ENCODE measurements at regions not wholly inside any gene's neighbourhood (a gene's known extent, or its start where the extent isn't known, plus 50 kb on each side); places are given as distances from the start of the nearest gene placed in this dataset.

- H3K27ac Mint-ChIP-seq = no peak overlapping the region
- no peak overlapping the region for H3K4me3 Mint-ChIP-seq
- H3K27me3 Mint-ChIP-seq = no peaks in the 10 kb centered on the region
- no peaks in the 10 kb centered on the region for H3K9me3 Mint-ChIP-seq
- no peak for DNase-seq
- CTCF ChIA-PET = no interaction called here
- intact Hi-C loops (cut with micrococcal nuclease) = no loop called here
- POLR2A ChIA-PET = no interaction called here
- H3K36me3 Mint-ChIP-seq = no peaks in the 10 kb centered on the region
- H3K4me1 Mint-ChIP-seq (ENCODE audit: low read depth) = no peaks in the 10 kb centered on the region
These were observed 66.1 kb downstream of the LEPR start for GRCh38 chr1:65486613-65487012.

- H3K36me3 Mint-ChIP-seq = no peaks in the 10 kb centered on the region
- CTCF ChIA-PET = no interaction called here
- no peak overlapping the region for H3K27ac Mint-ChIP-seq
- no peaks in the 10 kb centered on the region for H3K9me3 Mint-ChIP-seq
- H3K4me3 Mint-ChIP-seq = no peak overlapping the region
- intact Hi-C loops (cut with micrococcal nuclease) = no loop called here
- POLR2A ChIA-PET = no interaction called here
- no peak for DNase-seq
- no peaks in the 10 kb centered on the region for H3K27me3 Mint-ChIP-seq
- H3K4me1 Mint-ChIP-seq (ENCODE audit: low read depth) = no peaks in the 10 kb centered on the region
These were observed 69.0 kb downstream of the LEPR start for GRCh38 chr1:65489481-65489880.

GRCh38 chr1:65490231-65491009 is 70.0 kb downstream of the LEPR start:
- ChIA-PET POLR2A (no interaction called here), CTCF (no interaction called here)
- H3K27ac Mint-ChIP-seq = no peak overlapping the region
- H3K9me3 Mint-ChIP-seq = no peaks in the 10 kb centered on the region
- no peak overlapping the region for H3K4me3 Mint-ChIP-seq
- H3K27me3 Mint-ChIP-seq = no peaks in the 10 kb centered on the region
- DNase-seq = no peak
- H3K36me3 Mint-ChIP-seq = no peaks in the 10 kb centered on the region
- no peaks in the 10 kb centered on the region for H3K4me1 Mint-ChIP-seq (ENCODE audit: low read depth)
- intact Hi-C loops (cut with micrococcal nuclease) = no loop called here

- H3K4me1 Mint-ChIP-seq (ENCODE audit: low read depth) = no peaks in the 10 kb centered on the region
- POLR2A ChIA-PET = no interaction called here
- CTCF ChIA-PET = interaction anchor here (0.7 kb wide), 1 partner anchor 14 kb away, joined by 4 read pairs; no protein-coding TSS in a partner anchor
- H3K27ac Mint-ChIP-seq = no peak overlapping the region
- no peaks in the 10 kb centered on the region for H3K9me3 Mint-ChIP-seq
- no peaks in the 10 kb centered on the region for H3K36me3 Mint-ChIP-seq
- no peak for DNase-seq
- H3K27me3 Mint-ChIP-seq = peaks cover 4% of the 10 kb centered on the region
- intact Hi-C loops (cut with micrococcal nuclease) = no loop called here
- no peak overlapping the region for H3K4me3 Mint-ChIP-seq
These were observed 71.0 kb downstream of the LEPR start for GRCh38 chr1:65491472-65491871.

GRCh38 chr1:65493802-65494201 is 73.3 kb downstream of the LEPR start:
- POLR2A ChIA-PET = no interaction called here
- Mint-ChIP-seq H3K27me3 (peaks cover 4% of the 10 kb centered on the region), H3K27ac (no peak overlapping the region), H3K9me3 (no peaks in the 10 kb centered on the region), H3K36me3 (no peaks in the 10 kb centered on the region), H3K4me3 (no peak overlapping the region), H3K4me1 (ENCODE audit: low read depth) (no peaks in the 10 kb centered on the region)
- no peak for DNase-seq
- CTCF ChIA-PET = no interaction called here
- intact Hi-C loops (cut with micrococcal nuclease) = no loop called here

GRCh38 chr1:65494671-65495070 is 74.2 kb downstream of the LEPR start:
- DNase-seq = no peak
- ChIA-PET POLR2A (no interaction called here), CTCF (no interaction called here)
- H3K27ac Mint-ChIP-seq = no peak overlapping the region
- H3K4me1 Mint-ChIP-seq (ENCODE audit: low read depth) = no peaks in the 10 kb centered on the region
- H3K27me3 Mint-ChIP-seq = peaks cover 4% of the 10 kb centered on the region
- no peaks in the 10 kb centered on the region for H3K36me3 Mint-ChIP-seq
- H3K4me3 Mint-ChIP-seq = no peak overlapping the region
- intact Hi-C loops (cut with micrococcal nuclease) = no loop called here
- no peaks in the 10 kb centered on the region for H3K9me3 Mint-ChIP-seq

- intact Hi-C loops (cut with micrococcal nuclease) = no loop called here
- no peaks in the 10 kb centered on the region for H3K9me3 Mint-ChIP-seq
- peaks cover 4% of the 10 kb centered on the region for H3K27me3 Mint-ChIP-seq
- ChIA-PET POLR2A (no interaction called here), CTCF (no interaction called here)
- no peaks in the 10 kb centered on the region for H3K36me3 Mint-ChIP-seq
- DNase-seq = no peak
- H3K4me3 Mint-ChIP-seq = no peak overlapping the region
- no peaks in the 10 kb centered on the region for H3K4me1 Mint-ChIP-seq (ENCODE audit: low read depth)
- no peak overlapping the region for H3K27ac Mint-ChIP-seq
These were observed 74.7 kb downstream of the LEPR start for GRCh38 chr1:65495137-65495536.

- ChIA-PET CTCF (no interaction called here), POLR2A (no interaction called here)
- Mint-ChIP-seq H3K36me3 (no peaks in the 10 kb centered on the region), H3K27me3 (peaks cover 4% of the 10 kb centered on the region), H3K9me3 (no peaks in the 10 kb centered on the region), H3K4me3 (no peak overlapping the region), H3K4me1 (ENCODE audit: low read depth) (no peaks in the 10 kb centered on the region), H3K27ac (no peak overlapping the region)
- DNase-seq = no peak
- intact Hi-C loops (cut with micrococcal nuclease) = no loop called here
These were observed 76.9 kb downstream of the LEPR start for GRCh38 chr1:65497256-65497830.

GRCh38 chr1:65503427-65503826 is 83.0 kb downstream of the LEPR start:
- no peaks in the 10 kb centered on the region for H3K27me3 Mint-ChIP-seq
- ChIA-PET POLR2A (no interaction called here), CTCF (no interaction called here)

GRCh38 chr1:65504263-65504662 is 83.8 kb downstream of the LEPR start:
- Mint-ChIP-seq H3K4me3 (no peak overlapping the region), H3K9me3 (no peaks in the 10 kb centered on the region), H3K27ac (no peak overlapping the region), H3K27me3 (no peaks in the 10 kb centered on the region), H3K4me1 (ENCODE audit: low read depth) (no peaks in the 10 kb centered on the region), H3K36me3 (no peaks in the 10 kb centered on the region)
- ChIA-PET CTCF (no interaction called here), POLR2A (no interaction called here)
- DNase-seq = no peak
- intact Hi-C loops (cut with micrococcal nuclease) = no loop called here

More at GRCh38 chr1:65503427-65503826, 83.0 kb downstream of the LEPR start:
- Mint-ChIP-seq H3K9me3 (no peaks in the 10 kb centered on the region), H3K4me3 (no peak overlapping the region), H3K36me3 (no peaks in the 10 kb centered on the region), H3K4me1 (ENCODE audit: low read depth) (no peaks in the 10 kb centered on the region), H3K27ac (no peak overlapping the region)
- intact Hi-C loops (cut with micrococcal nuclease) = no loop called here
- no peak for DNase-seq

- intact Hi-C loops (cut with micrococcal nuclease) = no loop called here
- H3K4me3 Mint-ChIP-seq = no peak overlapping the region
- H3K4me1 Mint-ChIP-seq (ENCODE audit: low read depth) = no peaks in the 10 kb centered on the region
- no peak overlapping the region for H3K27ac Mint-ChIP-seq
- H3K27me3 Mint-ChIP-seq = no peaks in the 10 kb centered on the region
- H3K36me3 Mint-ChIP-seq = no peaks in the 10 kb centered on the region
- H3K9me3 Mint-ChIP-seq = no peaks in the 10 kb centered on the region
- no peak for DNase-seq
- CTCF ChIA-PET = no interaction called here
- POLR2A ChIA-PET = no interaction called here
These were observed 85.3 kb downstream of the LEPR start for GRCh38 chr1:65505547-65506300.

GRCh38 chr1:65508051-65508450 is 87.6 kb downstream of the LEPR start:
- Mint-ChIP-seq H3K4me1 (ENCODE audit: low read depth) (no peaks in the 10 kb centered on the region), H3K36me3 (no peaks in the 10 kb centered on the region), H3K27ac (no peak overlapping the region), H3K9me3 (no peaks in the 10 kb centered on the region), H3K27me3 (no peaks in the 10 kb centered on the region), H3K4me3 (no peak overlapping the region)
- no peak for DNase-seq
- ChIA-PET CTCF (no interaction called here), POLR2A (no interaction called here)
- intact Hi-C loops (cut with micrococcal nuclease) = no loop called here

All from activated CD4-positive, alpha-beta memory T cell treated with anti-CD3 and anti-CD28 coated beads for 36 hours (primary cell).